Lower leg skin (tissue), 4 donors: ENCODE measurements at regions not wholly inside any gene's neighbourhood (a gene's known extent, or its start where the extent isn't known, plus 50 kb on each side); places are given as distances from the start of the nearest gene placed in this dataset.

Experiments used
- DNase-seq, 2 donors: peaks; one replicate each; pipeline ENCODE4 v3.0.0-alpha.2; 2019; ENCODE audit warnings: low spot score in 2 of 2
- H3K4me3 ChIP-seq: fragments of 200-600 bp; sonication (generic); 2 replicates; pipeline ENCODE4 v1.5.1; 2017; ENCODE audit warnings: mild to moderate bottlenecking, low read depth; ENCODE audit not compliant: poor library complexity, severe bottlenecking
- CTCF ChIP-seq, 3 donors: fragments of 450-650 bp; IDR thresholded peaks; one replicate each; pipeline ENCODE4 v1.5.1; 2016; ENCODE audit warnings: antibody characterized with exemption in 3 of 3, mild to moderate bottlenecking in 3 of 3, moderate library complexity in 2 of 3
- POLR2A ChIP-seq, 2 donors: fragments of 450-650 bp; IDR thresholded peaks; one replicate each; pipeline ENCODE4 v1.6.1; 2016 to 2017; ENCODE audit warnings: antibody characterized with exemption in 2 of 2, mild to moderate bottlenecking in 1 of 2, moderate library complexity in 1 of 2
- WGBS, 2 donors: methylation state at CpG; one replicate each; pipeline ENCODE4 v1.1.5; 2018; 5-methylcytosine and 5-hydroxymethylcytosine counted together
- intact Hi-C: fragments of 100-400 bp; cut with DNase I; formaldehyde crosslinking; loops from one replicate; pipeline ENCODE4 v1.15.0; 2023; ENCODE audit warnings: low total_unique reads

- TF ChIP-seq POLR2A (IDR thresholded peaks at IDR 0.05): no peak
- TF ChIP-seq CTCF (IDR thresholded peaks at IDR 0.05): no peak
- H3K4me3 ChIP-seq: no peak overlapping the region
- WGBS, 2 donors: 77 to 82% methylated on average over 4 of the region's 4 CpGs
- intact Hi-C loops: no loop called here
- no peak for DNase-seq
Measured at GRCh38 chr9:10925896-10926295, 313.1 kb upstream of the PTPRD start.

- H3K4me3 ChIP-seq: no peak overlapping the region
- no peak for TF ChIP-seq CTCF (IDR thresholded peaks at IDR 0.05)
- TF ChIP-seq POLR2A (IDR thresholded peaks at IDR 0.05): no peak
- DNase-seq: no peak
- 64 to 74% methylated on average over 2 of the region's 2 CpGs for WGBS, 2 donors
- intact Hi-C loops: no loop called here
Measured at GRCh38 chr9:10928372-10928771, 315.6 kb upstream of the PTPRD start.

- WGBS, 2 donors: 71 to 72% methylated on average over 2 of the region's 2 CpGs
- no peak overlapping the region for H3K4me3 ChIP-seq
- intact Hi-C loops: no loop called here
- DNase-seq: no peak
- TF ChIP-seq CTCF (IDR thresholded peaks at IDR 0.05) (no peak), POLR2A (IDR thresholded peaks at IDR 0.05) (no peak)
Measured at GRCh38 chr9:10930081-10930480, 317.3 kb upstream of the PTPRD start.

GRCh38 chr9:10946676-10947410, 334.0 kb upstream of the PTPRD start:
- 90 to 91% methylated on average over 26 of the region's 26 CpGs for WGBS, 2 donors
- TF ChIP-seq POLR2A (IDR thresholded peaks at IDR 0.05) (no peak), CTCF (IDR thresholded peaks at IDR 0.05) (no peak)
- intact Hi-C loops: no loop called here
- no peak overlapping the region for H3K4me3 ChIP-seq
- no peak for DNase-seq

GRCh38 chr9:10957878-10958277, 345.1 kb upstream of the PTPRD start:
- intact Hi-C loops: no loop called here
- DNase-seq: no peak
- TF ChIP-seq CTCF (IDR thresholded peaks at IDR 0.05) (no peak), POLR2A (IDR thresholded peaks at IDR 0.05) (no peak)

GRCh38 chr9:10961883-10962282, 349.1 kb upstream of the PTPRD start:
- intact Hi-C loops: no loop called here
- no peak for TF ChIP-seq CTCF (IDR thresholded peaks at IDR 0.05)
- no peak for TF ChIP-seq POLR2A (IDR thresholded peaks at IDR 0.05)
- 79 to 82% methylated on average over 4 of the region's 4 CpGs for WGBS, 2 donors
- DNase-seq: no peak
- H3K4me3 ChIP-seq: no peak overlapping the region

More at GRCh38 chr9:10957878-10958277, 345.1 kb upstream of the PTPRD start:
- no peak overlapping the region for H3K4me3 ChIP-seq
